NCI-H2196 treated with DMSO at 0.1 percent for 48 hours (cell line): ENCODE measurements at regions not wholly inside any gene's neighbourhood (a gene's known extent, or its start where the extent isn't known, plus 50 kb on each side); places are given as distances from the start of the nearest gene placed in this dataset.
A peak's percentile ranks its signal among the peaks of the same experiment; 100 is the strongest.

Experiments
- DNase-seq: peaks from one replicate; lab custom pipeline; 2025; ENCODE audit not compliant: unreplicated experiment; lab: John Stamatoyannopoulos, UW

- no peak for DNase-seq
These were observed 314.0 kb downstream of the NDFIP2 start for GRCh38 chr13:79794931-79795330.

DNA sequence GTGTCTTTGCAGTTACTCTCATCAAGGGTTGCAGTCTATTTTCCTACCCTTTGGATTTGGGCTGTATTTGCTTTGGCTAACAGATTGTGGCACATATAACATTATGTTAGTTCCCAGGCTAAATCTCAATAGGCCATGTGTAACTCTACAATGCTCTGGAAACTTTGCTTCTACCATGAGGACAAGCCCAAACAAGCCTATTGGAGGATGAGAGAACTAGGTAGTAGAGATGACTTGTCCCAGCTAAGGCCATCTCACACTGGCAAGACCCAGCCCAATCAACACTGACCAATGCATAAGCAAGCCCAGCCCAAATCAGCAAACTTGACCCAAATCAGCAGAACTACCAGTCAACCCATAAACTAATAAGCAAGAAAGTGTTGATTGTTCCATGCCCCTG is 311.8 kb downstream of the NDFIP2 start:
- DNase-seq: no peak

DNA sequence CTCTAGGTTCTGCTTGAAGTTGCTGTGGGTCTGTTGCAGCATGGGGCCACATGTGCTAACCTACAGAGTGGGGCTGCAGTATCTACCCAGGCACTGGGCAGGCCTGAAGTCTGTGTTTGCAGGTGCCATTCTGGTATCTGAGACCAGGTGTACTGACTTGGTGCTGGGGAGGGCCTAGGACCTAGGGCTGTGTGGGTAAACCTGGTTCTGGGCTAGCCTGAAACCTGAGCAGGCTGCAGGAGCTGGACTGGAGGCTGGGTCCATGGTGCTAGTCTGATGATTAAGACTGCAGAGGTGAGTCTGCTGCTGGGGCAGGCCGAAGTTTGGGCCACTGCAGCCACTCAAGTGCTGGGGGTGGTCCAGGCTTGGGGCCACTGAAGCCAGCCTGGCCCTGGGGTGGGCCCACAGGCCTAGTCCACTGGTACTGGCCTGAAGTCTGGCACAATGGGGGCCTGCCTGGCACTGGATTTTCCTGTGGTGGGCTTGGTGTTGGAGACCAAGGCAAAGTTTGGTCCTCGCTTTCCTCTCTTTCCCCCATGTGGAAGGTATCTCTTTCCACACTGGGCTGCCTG is 310.6 kb downstream of the NDFIP2 start:
- no peak for DNase-seq

DNA sequence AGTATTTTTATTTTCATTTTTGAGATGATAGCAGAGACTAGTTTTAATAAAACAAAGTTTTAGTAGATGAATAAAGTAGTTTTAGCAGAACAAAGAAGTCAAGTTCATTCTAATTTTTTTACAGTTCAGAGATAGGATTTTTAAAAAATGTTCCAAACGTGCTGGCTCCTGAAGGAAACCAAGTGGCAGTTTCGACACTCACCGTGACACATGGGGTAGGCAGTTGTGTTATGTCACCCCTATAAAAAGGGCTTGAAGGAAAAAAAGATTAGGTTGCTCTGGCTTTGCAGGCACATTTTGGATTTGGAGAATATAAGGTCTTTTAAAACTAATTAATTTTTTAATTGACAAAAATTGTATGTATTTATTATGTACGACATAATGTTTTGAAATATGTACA is 305.2 kb downstream of the NDFIP2 start:
- DNase-seq: no peak

DNA sequence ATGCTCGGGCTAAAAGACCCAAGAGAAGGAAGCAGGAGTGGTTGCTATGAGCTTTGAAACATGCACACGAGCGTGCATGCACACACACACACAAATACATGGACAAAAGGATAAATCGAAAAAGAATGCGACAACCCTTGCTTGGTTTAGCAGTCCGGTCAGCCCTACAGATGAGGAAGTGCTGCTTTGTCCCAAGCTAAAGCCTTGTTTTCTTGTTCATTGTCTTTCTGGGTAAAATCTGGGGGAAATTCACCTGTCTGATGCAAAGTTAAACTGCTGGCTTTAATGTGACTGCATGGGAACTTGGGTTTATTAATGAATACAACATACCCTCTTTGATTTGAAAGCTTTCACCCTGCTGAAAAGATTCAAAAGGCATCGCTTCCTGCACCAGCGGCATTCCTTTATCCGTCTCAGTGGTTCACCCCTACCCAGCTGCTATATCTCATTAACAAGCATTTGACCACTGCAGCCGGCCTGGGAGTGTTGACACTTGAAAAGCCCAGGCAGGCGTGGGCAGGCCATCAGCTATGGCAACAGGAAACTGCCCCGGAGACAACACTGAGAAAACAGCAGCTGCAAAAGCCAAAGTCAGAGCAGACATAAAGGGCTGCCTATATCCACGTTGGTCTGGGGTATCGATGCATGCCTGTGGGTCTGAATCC is 301.7 kb downstream of the NDFIP2 start:
- DNase-seq: peak; percentile 55

DNA sequence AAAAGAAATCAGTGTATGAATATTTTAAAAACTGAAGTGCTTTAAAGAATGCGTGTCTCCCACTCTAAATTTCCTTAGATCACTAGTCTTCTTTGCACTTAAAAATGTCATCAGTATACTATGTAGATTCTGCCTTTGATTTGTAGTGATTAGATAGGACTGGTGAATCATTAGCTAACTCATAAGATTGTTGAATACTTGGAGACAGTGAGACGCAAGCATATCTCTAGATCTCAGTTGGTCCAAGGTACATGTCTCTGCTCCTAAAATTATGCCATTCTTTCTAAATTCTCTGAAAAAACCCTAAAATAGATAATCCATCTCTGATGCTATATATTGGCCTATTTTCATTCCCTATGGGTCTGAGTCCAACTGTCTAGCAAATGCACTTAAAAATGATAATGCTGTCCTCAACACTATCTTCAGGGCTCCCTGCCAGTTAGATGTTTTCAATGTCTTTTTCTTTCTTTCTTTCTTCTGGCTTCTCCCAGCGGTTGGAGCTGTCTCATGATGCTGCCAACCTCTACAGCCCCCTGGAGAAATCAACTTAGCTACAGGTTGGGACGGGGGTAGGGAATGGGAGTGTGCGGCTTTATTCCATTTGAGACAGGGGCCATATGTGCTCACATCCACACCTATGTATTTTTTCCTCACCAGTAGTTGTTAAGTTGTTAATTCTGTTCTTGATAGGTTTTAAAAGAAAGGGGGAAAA is 301.0 kb downstream of the NDFIP2 start:
- no peak for DNase-seq

DNA sequence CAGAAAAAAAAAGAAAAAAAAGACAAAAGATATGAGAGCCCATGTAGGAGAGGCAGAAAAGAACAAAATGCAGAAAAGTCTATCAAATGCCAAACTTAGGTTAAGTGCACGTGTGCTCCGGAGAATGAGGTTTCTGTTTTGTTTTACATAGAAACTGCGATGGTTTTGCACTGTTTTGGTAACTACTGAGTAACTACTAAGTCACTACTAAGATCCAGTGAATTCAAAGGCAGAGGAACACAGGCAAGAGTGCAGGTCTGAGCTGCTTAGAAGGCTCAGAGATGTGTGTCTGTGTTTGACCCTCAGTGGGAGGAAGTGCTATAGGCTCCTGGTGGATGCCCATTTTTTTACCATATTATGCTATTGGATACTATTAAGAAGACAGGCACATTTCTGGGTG is 299.3 kb downstream of the NDFIP2 start:
- no peak for DNase-seq

- DNase-seq: no peak
These were observed 298.8 kb downstream of the NDFIP2 start for GRCh38 chr13:79779761-79780160.

DNA sequence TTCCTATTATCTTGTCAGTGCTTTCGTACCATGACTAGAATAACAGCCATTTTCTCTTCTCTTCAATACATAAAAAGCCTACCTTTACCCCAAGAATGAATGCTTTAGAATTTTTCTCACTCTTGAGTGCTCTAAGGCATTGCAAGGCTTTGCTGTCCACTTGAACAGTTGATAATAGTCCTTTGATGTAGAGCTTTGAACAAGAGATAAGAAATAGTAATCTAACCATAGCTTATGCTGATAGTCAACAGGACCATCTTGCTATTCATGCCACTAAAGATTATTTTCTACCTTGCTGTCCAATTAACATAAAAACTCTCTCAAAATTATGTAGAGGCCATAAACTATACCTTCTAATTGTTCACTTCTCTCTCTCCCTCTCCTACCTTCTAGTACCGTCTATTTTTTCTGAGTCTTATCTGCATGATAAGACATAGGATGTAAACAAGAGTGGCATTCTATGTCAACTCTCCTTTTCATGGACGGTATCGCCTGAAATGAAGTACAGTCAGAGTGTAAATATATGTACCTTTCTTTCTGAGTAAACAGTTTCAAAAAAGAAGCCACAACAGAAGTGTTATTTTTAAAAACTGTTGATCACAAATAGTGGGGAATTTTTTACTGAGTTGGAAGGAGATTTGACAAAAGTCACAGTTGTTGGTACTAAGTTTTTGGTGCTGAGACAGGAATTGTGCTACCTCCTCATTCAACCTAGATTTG is 297.9 kb downstream of the NDFIP2 start:
- DNase-seq: no peak

GRCh38 chr13:79777504-79777903 is 296.5 kb downstream of the NDFIP2 start:
- DNase-seq: no peak

DNA sequence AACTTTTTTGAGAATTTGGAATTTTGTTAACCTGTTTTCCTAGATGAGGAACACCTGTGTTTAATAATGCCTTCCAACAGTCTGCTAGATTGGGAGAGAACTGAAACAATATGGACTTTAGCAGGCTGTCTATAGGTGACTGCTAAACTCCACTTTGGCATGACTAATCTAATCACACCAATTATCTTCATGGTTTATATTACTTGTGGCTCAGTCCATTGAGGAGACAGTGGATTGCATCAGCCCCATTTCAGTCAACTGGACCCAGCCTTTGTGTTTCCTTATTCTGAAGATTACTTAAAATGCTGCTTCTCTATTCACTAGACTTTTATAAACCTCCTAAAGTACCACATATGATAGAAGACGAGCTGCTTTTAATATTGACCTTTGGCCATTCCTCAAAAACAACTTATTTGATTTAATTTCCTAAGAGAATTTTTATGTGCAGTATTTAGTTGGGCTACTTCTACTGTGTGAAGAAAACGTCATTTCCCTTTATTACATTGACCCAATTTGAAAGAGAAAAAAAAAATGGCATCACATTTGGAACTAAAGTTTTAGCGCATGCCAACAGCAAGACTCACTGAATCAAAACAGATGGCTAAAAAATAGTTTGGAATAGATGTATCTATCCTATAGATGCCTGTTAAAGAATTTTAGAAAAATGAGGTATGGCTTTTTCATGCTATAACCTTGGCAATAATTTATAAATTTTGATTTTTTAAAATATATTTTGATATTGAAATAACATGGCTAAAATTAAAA is 295.8 kb downstream of the NDFIP2 start:
- no peak for DNase-seq

- peak; percentile 14 for DNase-seq
These were observed 294.9 kb downstream of the NDFIP2 start for GRCh38 chr13:79775830-79776229.

DNA sequence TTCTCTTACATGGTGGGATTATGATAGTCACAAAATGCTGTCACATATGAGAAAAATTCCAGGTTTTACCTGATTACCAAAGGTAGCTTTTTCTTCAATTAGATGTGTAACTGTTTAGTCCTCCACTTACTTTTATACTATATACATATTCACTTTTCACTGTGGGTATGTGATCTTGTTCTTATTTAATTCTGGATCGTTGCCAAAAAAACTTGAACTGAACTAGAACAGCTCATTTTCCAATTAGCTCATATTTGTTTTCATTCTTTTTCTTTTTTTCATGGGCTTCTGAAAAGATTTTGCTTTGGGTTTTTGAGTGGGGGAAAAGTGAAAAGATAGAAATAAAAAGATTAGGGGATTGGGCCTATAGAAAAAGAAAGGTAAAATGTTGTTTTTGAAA is 291.9 kb downstream of the NDFIP2 start:
- no peak for DNase-seq

- DNase-seq: no peak
These were observed 290.5 kb downstream of the NDFIP2 start for GRCh38 chr13:79771493-79771892.

- no peak for DNase-seq
These were observed 289.1 kb downstream of the NDFIP2 start for GRCh38 chr13:79770056-79770455.

DNA sequence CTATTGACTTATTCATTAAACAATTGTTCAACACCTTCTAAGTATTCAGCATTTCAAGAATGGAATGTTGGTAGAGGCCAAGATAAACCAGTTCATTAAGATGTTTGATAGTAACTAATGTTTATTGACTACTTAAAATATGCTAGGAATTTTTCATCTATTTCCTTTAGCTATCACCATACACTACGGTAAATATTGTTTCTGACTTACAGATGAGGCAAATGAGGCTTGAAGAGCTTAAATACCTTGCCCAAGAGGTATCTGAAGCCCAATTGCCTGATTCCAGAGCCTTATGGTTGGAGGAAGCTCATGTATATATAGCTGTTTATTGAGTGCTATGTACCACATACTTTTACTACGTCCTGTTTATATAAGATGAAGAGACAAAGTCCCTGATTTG is 286.2 kb downstream of the NDFIP2 start:
- no peak for DNase-seq

GRCh38 chr13:79765331-79765730 is 284.4 kb downstream of the NDFIP2 start:
- no peak for DNase-seq

DNA sequence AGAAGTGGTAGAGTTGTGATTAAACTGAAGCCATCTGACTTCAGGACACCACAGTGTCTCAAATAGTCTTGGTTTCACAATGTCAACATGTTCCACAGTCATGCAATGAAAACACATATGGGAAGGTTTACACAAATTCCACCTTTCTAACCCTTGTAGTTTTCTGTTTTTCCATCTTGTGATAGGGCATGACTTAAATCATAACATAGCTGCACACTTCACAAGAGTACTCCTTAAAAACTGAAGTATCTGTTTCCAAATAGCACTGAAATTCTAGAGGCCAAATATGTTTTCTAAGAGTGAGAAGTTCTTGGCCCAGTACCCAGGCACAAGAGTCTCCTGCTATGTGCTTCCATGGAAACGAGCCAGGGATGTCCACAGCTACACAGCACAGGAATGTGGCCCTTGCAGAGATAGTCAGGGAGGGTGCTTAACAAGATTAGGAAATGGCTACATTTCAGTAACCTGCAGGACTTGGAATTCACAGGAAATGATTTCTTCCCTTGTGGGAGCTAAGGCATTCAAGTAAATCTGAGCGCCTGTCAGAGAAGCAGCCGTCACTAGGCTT is 269.1 kb downstream of the NDFIP2 start:
- peak; percentile 1 for DNase-seq

DNA sequence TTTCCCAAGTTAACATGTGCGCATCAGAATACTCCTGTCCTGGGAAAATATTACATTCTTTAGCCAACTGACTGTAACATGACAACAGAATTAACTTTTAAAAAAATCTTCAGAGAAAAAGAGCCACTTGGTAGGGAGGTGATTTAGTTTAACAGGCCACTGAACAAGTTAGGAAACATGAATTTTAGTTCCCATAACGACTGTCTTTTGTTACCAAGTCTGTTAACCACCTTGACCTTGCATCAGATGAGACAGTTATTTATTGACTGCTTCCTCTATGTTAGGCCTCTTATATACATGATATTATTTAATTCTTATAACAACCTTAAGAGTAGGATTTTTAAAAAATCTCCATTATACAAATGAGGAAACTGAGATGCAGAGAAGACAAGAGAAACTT is 268.6 kb downstream of the NDFIP2 start:
- no peak for DNase-seq

DNA sequence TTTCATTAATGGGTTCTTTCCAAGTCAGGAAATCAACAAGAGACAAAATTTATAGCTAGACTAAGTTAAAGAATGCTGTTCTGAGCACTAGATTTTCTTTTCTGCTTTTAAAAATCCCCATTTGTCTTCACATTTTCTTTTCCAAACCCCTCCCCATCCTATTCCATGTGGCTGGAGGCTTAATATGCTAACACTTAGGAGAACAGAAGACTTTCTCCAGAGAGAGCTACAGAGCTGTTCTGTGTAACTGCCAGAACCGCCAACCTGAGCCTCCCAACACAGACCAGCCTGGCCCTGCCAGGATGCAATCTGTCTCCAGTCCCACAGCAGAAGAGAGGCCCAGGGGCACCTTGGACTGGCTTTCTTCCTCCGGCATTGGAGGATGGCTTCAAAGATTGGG is 264.1 kb downstream of the NDFIP2 start:
- DNase-seq: no peak

DNA sequence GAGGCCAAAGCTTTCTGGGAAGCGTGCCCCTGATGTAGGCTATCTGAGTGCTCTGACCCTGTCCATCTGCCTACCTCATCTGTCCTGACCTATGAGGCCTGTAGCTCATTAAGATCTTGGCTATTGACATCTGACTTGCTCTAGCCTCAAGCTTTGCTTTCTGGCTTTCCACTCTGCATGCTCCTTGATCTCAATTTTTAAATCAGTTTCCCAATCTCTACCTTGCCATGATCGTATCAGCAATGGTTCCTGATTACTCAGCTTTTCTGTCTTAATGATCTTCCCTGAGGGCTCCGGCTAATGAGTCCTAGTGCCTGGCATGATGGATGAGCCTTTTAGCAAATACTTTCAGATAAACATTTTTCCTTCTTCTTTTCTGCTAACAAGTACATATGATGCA is 262.0 kb downstream of the NDFIP2 start:
- no peak for DNase-seq
